Immature natural killer cell (primary cell): ENCODE measurements at regions not wholly inside any gene's neighbourhood (a gene's known extent, or its start where the extent isn't known, plus 50 kb on each side); places are given as distances from the start of the nearest gene placed in this dataset.

Experiments used
- DNase-seq, 3 donors: peaks; one replicate each; pipeline ENCODE4 v3.0.0; 2022; ENCODE audit warnings: mixed read lengths in 1 of 3
- H3K27ac Mint-ChIP-seq, 6 donors: one replicate each; pipeline ENCODE4 v1.8.0; 2020; ENCODE audit warnings: mixed read lengths in 6 of 6, mild to moderate bottlenecking in 5 of 6, inconsistent platforms in 4 of 6, moderate library complexity in 3 of 6
- H3K27me3 Mint-ChIP-seq, 3 donors: one replicate each; pipeline ENCODE4 v1.8.0; 2020 to 2021; ENCODE audit warnings: low read depth in 3 of 3, mild to moderate bottlenecking in 3 of 3, mixed read lengths in 3 of 3, moderate library complexity in 3 of 3, inconsistent platforms in 1 of 3
- H3K36me3 Mint-ChIP-seq, 3 donors: one replicate each; pipeline ENCODE4 v1.8.0; 2020; ENCODE audit warnings: mixed read lengths in 3 of 3, inconsistent platforms in 2 of 3, mild to moderate bottlenecking in 2 of 3
- H3K4me1 Mint-ChIP-seq, 2 donors: one replicate each; pipeline ENCODE4 v1.8.0; 2020; ENCODE audit warnings: inconsistent platforms in 2 of 2, mild to moderate bottlenecking in 2 of 2, mixed read lengths in 2 of 2, moderate library complexity in 1 of 2
- H3K4me3 Mint-ChIP-seq, 5 donors: one replicate each; pipeline ENCODE4 v1.8.0; 2020; ENCODE audit warnings: mild to moderate bottlenecking in 5 of 5, mixed read lengths in 5 of 5, inconsistent platforms in 3 of 5, moderate library complexity in 3 of 5
- H3K9me3 Mint-ChIP-seq, 6 donors: one replicate each; pipeline ENCODE4 v1.8.0; 2020; ENCODE audit warnings: mild to moderate bottlenecking in 6 of 6, mixed read lengths in 6 of 6, inconsistent platforms in 4 of 6, moderate library complexity in 3 of 6

DNA sequence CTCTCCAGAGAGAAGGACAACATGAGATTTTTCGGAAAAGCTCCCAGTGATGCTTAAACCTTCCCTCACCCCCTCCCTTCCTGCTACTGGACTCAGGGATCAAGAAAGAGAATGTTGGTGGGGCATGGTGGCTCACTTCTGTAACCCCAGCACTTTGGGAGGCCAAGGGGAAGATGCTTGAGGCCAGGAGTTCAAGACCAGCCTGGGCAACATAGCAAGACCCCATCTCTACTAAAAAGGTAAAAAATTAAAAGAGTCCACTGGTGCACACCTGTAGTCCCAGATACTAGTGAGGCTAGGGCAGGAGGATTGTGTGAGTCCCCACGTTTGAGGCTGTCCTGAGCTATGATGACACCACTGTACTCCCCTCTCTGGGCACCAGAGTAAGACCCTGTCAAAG lies 162.9 kb upstream of the RAB4A start:
- no peak for DNase-seq
- H3K27ac Mint-ChIP-seq, result peak overlapping the region in 1 of 6 donors; percentile 6
- H3K4me1 Mint-ChIP-seq, result no peaks in the 10 kb centered on the region
- peaks cover 0 to 4% (median 1%) of the 10 kb centered on the region in 3 donors for H3K27me3 Mint-ChIP-seq
- H3K9me3 Mint-ChIP-seq, result no peaks in the 10 kb centered on the region
- no peak overlapping the region for H3K4me3 Mint-ChIP-seq
- H3K36me3 Mint-ChIP-seq, result peaks cover 0 to 3% (median 0%) of the 10 kb centered on the region in 3 donors

DNA sequence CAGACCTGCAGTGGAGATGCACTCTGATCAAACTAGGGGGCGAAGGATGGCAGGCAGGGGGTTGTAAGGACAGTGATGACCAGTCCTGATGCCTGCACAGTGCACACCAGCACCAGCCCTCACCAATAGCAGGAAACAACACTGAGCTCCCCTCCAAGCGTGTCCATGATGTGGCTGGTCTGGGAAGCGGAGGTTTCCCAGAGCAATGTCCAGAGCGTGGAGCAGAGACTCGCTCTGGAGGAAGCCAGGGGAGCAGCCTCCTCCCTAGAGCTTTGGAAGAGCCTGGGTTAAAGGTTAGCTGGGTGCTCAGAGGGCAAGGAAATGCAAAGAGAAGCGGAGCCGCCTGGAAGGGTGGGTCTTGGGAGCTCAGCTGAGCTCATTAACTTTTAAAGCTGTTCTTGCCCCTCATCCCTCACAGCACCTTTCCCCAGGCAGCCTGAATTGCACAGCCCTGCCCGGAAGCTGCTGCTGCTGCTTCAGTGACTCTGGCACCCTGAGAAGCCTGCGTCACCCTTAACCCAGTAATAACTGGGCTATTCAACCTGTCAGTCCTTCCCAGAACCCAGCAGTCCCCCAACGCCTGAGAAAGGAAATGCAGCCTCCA lies 162.2 kb upstream of the RAB4A start:
- no peak for DNase-seq
- Mint-ChIP-seq H3K27ac (no peak overlapping the region), H3K4me1 (no peaks in the 10 kb centered on the region), H3K27me3 (peaks cover 1 to 3% (median 2%) of the 10 kb centered on the region in 3 donors), H3K36me3 (peaks cover 0 to 3% (median 0%) of the 10 kb centered on the region in 3 donors), H3K4me3 (no peak overlapping the region), H3K9me3 (no peaks in the 10 kb centered on the region)

DNA sequence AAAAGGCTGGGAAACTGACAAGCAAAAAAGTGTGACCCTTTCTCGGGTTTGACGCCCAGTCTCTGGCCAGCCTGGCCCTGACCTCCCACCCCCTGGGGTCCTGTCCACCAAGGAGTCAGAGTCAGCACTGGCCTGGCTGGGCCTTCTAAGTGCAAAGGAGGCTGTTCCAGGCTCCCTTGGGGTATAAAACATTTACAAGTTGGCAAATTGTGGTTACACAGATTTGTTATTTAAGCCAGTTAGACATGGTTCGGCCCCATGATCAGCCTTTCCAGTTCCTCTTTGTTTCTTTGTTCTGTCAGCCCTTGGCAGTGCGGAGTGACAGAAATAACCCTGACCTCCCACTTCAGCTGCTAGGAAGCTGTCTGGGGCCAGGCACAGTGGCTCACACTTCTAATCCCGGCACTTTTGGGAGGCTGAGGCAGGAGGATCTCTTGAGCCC lies 161.6 kb upstream of the RAB4A start:
- H3K27me3 Mint-ChIP-seq, result peaks cover 1 to 3% (median 2%) of the 10 kb centered on the region in 3 donors
- H3K36me3 Mint-ChIP-seq, result peaks cover 0 to 3% (median 0%) of the 10 kb centered on the region in 3 donors
- no peak overlapping the region for H3K4me3 Mint-ChIP-seq
- H3K27ac Mint-ChIP-seq, result no peak overlapping the region
- H3K4me1 Mint-ChIP-seq, result no peaks in the 10 kb centered on the region
- H3K9me3 Mint-ChIP-seq, result no peaks in the 10 kb centered on the region
- no peak for DNase-seq

DNA sequence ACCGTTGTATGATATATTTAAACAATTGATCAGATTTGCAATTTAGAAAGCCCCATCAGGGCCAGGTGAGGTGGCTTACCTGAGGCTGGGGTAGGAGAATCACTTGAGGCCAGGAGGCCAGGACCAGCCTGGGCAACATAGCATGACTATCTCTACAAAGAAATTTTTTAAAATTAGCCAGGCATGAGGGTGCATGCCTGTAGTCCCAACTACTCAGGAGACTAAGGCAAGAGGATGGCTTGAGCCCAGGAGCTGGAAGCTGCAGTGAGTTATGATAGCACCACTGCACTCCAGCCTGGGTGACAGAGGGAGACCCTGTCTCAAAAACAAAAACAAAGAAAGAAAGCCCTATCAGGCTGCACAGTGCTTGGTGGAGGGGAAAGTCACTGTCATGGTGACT lies 159.9 kb upstream of the RAB4A start:
- no peaks in the 10 kb centered on the region for H3K9me3 Mint-ChIP-seq
- no peak overlapping the region for H3K4me3 Mint-ChIP-seq
- H3K36me3 Mint-ChIP-seq, result peaks cover 0 to 3% (median 0%) of the 10 kb centered on the region in 3 donors
- DNase-seq, result no peak
- no peaks in the 10 kb centered on the region for H3K4me1 Mint-ChIP-seq
- peak overlapping the region in 2 of 6 donors; percentile 22 to 61 for H3K27ac Mint-ChIP-seq
- H3K27me3 Mint-ChIP-seq, result peaks cover 1 to 3% (median 2%) of the 10 kb centered on the region in 3 donors

DNA sequence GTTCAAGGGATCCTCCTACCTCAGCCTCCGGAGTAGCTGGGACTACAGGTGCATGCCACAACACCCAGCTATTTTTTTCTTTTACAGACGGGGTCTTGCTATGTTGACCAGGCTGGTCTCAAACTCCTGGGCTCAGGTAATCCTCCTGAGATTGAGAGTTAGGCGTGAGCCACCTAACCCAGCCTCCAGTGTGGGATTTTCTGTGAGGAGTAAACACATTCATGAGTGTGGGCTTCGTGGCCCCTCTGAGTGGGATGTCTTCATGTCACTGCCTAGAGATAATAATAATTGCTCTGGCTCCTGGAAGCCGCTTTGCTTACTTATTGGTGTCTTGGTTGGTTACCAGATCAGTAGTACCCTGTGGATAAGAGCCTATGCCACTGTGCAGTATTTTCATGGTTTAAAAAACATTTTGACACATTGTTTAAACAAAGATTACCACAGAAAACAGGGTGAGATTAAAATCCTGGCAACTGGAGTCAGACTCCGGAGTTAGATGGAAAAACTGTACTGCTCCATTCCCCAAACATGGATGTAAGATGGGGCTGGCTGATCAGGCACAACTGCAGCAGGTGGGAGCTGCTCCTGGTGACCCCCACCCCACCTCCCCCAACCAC lies 159.1 kb upstream of the RAB4A start:
- Mint-ChIP-seq H3K27ac (no peak overlapping the region), H3K36me3 (peaks cover 0 to under 1% (median 0%) of the 10 kb centered on the region in 3 donors), H3K4me3 (no peak overlapping the region), H3K27me3 (peaks cover 1 to 3% (median 2%) of the 10 kb centered on the region in 3 donors), H3K9me3 (no peaks in the 10 kb centered on the region), H3K4me1 (no peaks in the 10 kb centered on the region)
- DNase-seq, result no peak

DNA sequence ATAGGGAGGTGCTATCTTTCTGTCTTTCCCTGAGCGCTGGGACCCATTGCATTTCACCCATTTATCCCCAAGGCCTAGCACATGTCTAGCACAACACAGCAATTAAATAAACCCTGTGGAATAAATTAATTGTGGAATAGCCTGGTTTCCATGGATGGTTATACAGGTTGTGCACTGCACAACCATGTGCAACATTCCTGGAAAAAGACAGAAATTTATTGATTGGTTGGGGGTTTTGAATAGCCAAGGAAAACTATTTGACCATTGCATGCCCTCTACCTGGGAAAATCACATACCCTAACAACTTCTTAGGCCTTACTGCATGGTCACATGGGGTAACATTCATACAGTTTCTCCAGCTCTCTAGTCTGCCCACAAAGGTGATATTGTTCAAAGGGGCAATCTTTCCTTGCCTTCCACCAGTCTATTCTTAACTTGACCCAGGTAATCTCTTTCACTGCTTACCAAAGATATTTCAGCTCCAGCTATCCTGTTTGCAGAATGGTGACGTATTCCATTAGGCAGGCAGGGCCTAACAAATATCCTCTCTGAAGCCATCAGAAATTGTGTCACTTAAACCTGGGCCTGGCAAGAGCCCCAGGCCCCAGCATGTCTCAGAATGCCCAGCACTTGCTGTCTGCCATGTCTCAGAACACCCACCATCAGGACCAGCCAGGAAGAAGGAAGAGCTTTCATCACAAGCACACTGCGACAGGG lies 157.9 kb upstream of the RAB4A start:
- peaks cover 1 to 5% (median 2%) of the 10 kb centered on the region in 3 donors for H3K27me3 Mint-ChIP-seq
- no peaks in the 10 kb centered on the region for H3K4me1 Mint-ChIP-seq
- DNase-seq, result no peak
- H3K27ac Mint-ChIP-seq, result peak overlapping the region in 1 of 6 donors; percentile 58
- H3K36me3 Mint-ChIP-seq, result no peaks in the 10 kb centered on the region
- H3K9me3 Mint-ChIP-seq, result no peaks in the 10 kb centered on the region
- H3K4me3 Mint-ChIP-seq, result no peak overlapping the region

DNA sequence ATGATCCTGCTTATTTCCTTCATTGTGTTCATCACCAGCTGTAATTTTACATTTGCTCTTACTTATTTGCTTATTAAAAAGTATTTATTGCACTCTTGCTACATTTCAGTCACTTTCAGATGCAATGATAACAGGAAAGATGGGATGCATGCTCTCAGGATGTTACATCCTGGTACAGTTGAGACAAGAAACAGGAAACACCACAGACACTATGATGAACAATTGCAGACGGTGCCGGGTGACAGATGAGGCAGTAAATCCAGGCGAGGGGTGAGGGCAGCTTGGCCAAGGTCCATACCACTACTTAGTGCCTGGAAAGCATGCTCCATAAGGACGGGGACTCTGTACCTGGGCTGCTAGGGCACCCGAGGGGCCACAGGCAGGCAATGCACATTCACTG lies 156.6 kb upstream of the RAB4A start:
- H3K4me3 Mint-ChIP-seq, result no peak overlapping the region
- DNase-seq, result no peak
- H3K27ac Mint-ChIP-seq, result no peak overlapping the region
- no peaks in the 10 kb centered on the region for H3K9me3 Mint-ChIP-seq
- H3K4me1 Mint-ChIP-seq, result peaks cover 0 to 1% of the 10 kb centered on the region in 2 donors
- peaks cover 0 to 2% (median 2%) of the 10 kb centered on the region in 3 donors for H3K27me3 Mint-ChIP-seq
- no peaks in the 10 kb centered on the region for H3K36me3 Mint-ChIP-seq

DNA sequence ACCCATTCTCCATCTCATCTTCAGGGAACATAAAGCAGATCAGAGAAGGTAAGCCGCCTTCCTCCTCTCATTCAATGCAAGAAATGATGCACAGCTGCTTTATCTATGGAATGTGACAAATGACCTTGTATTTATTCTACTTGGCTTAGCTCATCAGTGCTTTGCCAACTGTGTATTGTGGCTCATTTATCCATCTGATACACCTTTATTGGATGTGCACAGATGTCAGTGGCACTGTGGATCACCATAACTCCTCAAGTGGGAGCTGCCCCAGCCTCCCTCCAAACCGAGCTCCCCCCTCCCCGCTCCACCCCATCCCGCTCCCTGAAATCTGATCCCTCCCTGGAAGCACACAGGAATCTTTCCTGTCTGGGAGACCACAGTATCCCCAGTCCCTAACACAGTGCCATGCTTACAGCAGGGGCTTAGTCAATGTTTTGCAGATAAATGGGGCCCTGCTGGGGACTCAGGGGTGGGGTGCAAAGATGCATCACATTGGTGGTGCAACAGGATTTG lies 156.0 kb upstream of the RAB4A start:
- no peaks in the 10 kb centered on the region for H3K36me3 Mint-ChIP-seq
- peaks cover 0 to 2% (median 2%) of the 10 kb centered on the region in 3 donors for H3K27me3 Mint-ChIP-seq
- H3K9me3 Mint-ChIP-seq, result peaks cover 0 to 1% (median 0%) of the 10 kb centered on the region in 6 donors
- no peak overlapping the region for H3K27ac Mint-ChIP-seq
- H3K4me1 Mint-ChIP-seq, result peaks cover 0 to 1% of the 10 kb centered on the region in 2 donors
- no peak overlapping the region for H3K4me3 Mint-ChIP-seq
- DNase-seq, result no peak

DNA sequence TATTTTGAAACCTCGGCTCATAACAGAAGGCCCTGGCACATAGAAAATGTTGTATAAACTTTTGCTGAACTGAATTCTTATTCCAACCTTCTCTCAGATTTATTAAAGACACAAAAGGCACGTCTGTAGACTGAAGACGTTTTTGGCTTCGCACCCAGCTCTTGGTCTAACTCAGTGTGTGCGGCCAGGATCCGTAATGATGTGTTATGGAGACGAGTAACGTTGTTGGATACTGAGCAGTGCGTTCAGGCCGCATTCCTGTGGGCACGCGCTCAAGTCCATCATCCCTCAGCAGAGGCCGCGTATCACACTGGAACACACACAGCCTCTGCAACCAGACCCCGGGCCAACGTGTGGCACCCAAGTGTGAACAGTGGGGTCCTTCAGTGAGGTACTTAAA lies 154.8 kb upstream of the RAB4A start:
- H3K4me1 Mint-ChIP-seq, result peaks cover 0 to 1% of the 10 kb centered on the region in 2 donors
- H3K27ac Mint-ChIP-seq, result no peak overlapping the region
- H3K36me3 Mint-ChIP-seq, result no peaks in the 10 kb centered on the region
- DNase-seq, result no peak
- no peak overlapping the region for H3K4me3 Mint-ChIP-seq
- peaks cover 0 to 1% (median 0%) of the 10 kb centered on the region in 6 donors for H3K9me3 Mint-ChIP-seq
- H3K27me3 Mint-ChIP-seq, result peaks cover 2 to 3% (median 2%) of the 10 kb centered on the region in 3 donors

DNA sequence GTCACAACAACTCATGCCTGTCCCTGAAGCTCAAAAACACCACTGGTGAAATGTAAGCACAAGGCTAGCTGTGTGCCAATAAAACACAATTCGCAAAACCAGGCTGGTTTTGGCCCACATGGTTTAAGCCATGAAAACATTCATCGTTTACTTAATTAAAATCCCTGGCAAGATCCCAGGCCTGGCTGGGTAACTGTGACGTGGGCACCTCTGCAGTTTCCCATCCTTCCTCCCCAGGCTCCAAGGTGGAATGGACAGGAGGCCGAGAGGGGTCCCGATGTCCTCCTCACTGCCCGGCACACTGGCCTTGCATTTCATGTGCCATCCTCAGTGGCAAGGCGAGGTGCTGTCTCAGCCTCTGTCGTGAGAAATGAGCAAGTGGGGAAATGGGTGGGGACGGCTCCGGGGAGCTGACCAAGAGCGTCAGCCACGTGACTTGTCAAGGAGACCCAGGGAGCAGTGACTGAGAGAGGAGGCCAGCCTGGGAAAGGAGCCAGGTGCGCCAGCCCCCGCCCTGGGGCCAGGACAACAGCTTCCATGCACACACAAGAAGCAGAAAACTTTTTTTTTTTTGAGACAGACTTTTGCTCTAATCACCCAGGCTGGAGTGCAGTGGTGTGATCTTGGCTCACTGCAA lies 153.1 kb upstream of the RAB4A start:
- no peak for DNase-seq
- no peaks in the 10 kb centered on the region for H3K36me3 Mint-ChIP-seq
- H3K4me3 Mint-ChIP-seq, result no peak overlapping the region
- H3K27ac Mint-ChIP-seq, result no peak overlapping the region
- peaks cover 0 to 1% of the 10 kb centered on the region in 2 donors for H3K4me1 Mint-ChIP-seq
- H3K27me3 Mint-ChIP-seq, result peaks cover 3 to 4% (median 3%) of the 10 kb centered on the region in 3 donors
- H3K9me3 Mint-ChIP-seq, result peaks cover 0 to 1% (median 0%) of the 10 kb centered on the region in 6 donors

DNA sequence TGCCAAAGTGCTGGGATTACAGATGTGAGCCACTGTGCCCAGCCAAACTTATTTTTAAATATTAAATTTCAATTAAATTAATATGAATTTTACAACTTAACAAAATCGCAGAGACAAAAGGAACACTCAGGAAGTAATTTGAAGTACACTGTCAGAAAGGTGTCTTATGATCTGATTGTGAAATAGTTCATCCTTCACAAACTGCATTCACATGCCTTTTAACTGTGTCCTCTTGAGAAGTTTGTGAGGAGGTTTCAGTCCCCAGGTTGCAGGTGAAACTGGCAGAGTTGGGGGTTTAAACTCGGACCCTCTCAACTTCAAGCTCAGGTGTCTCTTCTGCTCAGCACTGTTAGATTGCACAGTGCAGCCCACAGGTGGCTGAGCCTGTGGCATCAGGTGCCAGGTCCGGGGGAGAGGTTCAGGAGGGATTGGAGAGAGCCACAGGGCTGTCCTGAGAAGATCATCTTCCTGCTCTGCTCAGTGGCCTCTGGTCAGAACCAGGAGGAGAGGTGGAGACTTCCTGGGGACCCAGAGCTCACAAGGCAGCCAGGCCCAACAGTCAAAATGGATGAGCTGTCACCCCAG lies 152.3 kb upstream of the RAB4A start:
- peaks cover 0 to 1% (median 0%) of the 10 kb centered on the region in 6 donors for H3K9me3 Mint-ChIP-seq
- peaks cover 0 to 1% of the 10 kb centered on the region in 2 donors for H3K4me1 Mint-ChIP-seq
- no peak for DNase-seq
- H3K36me3 Mint-ChIP-seq, result no peaks in the 10 kb centered on the region
- peaks cover 2 to 3% (median 3%) of the 10 kb centered on the region in 3 donors for H3K27me3 Mint-ChIP-seq
- H3K4me3 Mint-ChIP-seq, result no peak overlapping the region
- no peak overlapping the region for H3K27ac Mint-ChIP-seq

DNA sequence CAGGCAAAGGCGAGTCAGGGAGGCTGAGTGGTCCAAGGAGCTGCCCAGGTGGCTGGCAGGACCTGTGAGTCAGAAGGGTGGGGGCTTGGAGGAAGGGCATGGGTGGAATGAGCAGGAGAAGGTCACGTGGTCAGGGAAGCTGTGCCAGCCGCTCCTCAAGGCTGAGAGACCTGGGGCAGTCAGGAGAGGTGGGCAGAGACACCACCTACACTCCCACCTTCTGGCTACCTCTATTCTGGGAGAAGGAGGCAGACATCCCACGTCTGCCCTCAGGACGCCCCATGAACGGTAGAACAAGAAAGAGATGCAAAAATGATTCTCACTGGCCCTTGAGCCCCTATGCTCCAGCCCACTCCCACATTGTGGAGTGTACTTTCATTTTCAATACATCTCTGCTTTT lies 151.8 kb upstream of the RAB4A start:
- peaks cover 0 to 1% of the 10 kb centered on the region in 2 donors for H3K4me1 Mint-ChIP-seq
- H3K27me3 Mint-ChIP-seq, result peaks cover 2 to 3% (median 3%) of the 10 kb centered on the region in 3 donors
- no peaks in the 10 kb centered on the region for H3K36me3 Mint-ChIP-seq
- no peak for DNase-seq
- H3K4me3 Mint-ChIP-seq, result no peak overlapping the region
- H3K27ac Mint-ChIP-seq, result no peak overlapping the region
- peaks cover 0 to 1% (median 0%) of the 10 kb centered on the region in 6 donors for H3K9me3 Mint-ChIP-seq

DNA sequence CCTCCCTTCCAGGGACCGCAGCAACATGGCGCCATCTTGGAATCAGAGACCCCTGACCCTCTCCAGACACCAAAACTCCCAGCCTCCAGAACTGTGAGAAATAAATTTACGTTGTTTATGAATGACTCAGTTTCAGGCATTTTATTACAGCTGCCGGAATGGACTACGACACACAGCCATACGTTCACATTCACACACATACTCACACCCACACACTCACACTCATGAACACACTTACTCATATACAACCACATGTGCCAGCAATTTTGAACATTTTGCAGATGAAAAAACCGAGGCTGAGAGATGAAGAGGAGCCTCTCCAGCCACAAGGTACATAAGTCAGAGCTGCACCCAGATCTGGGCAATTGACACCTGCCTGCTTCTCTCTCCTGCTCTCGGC lies 151.0 kb upstream of the RAB4A start:
- H3K4me1 Mint-ChIP-seq, result peaks cover 0 to 1% of the 10 kb centered on the region in 2 donors
- no peaks in the 10 kb centered on the region for H3K36me3 Mint-ChIP-seq
- peaks cover 2 to 3% (median 3%) of the 10 kb centered on the region in 3 donors for H3K27me3 Mint-ChIP-seq
- DNase-seq, result no peak
- no peak overlapping the region for H3K27ac Mint-ChIP-seq
- peaks cover 0 to 1% (median 0%) of the 10 kb centered on the region in 6 donors for H3K9me3 Mint-ChIP-seq
- no peak overlapping the region for H3K4me3 Mint-ChIP-seq
